ENCODE measurements at regions not wholly inside any gene's neighbourhood (a gene's known extent, or its start where the extent isn't known, plus 50 kb on each side); places are given as distances from the start of the nearest gene placed in this dataset.

- H3K56ac ChIP-seq (ENCODE audit: extremely low read depth, insufficient read depth, low read length), result no peak overlapping the region
- no peak overlapping the region for H3K18ac ChIP-seq (ENCODE audit: low read depth, low read length)
- H2BK120ac ChIP-seq (ENCODE audit: low read depth, low read length), result no peak overlapping the region
- POLR2A ChIA-PET (ENCODE audit: unreplicated experiment), result no interaction called here
- H4K5ac ChIP-seq (ENCODE audit: low read depth, low read length), result no peak overlapping the region
- H2BK20ac ChIP-seq (ENCODE audit: low read depth, low read length), result no peak overlapping the region
- intact Hi-C loops (cut with micrococcal nuclease), result no loop called here
- DNase-seq (no peak), ATAC-seq (ENCODE audit: low read depth) (no peak)
- H3K27ac ChIP-seq (ENCODE audit: insufficient read depth, low read length), result no peak overlapping the region
- no peak overlapping the region for H4K91ac ChIP-seq (ENCODE audit: insufficient read depth, low read depth, low read length)
- H3K27me3 ChIP-seq (ENCODE audit: control insufficient read depth, insufficient read depth, low read length), result peaks cover 3% of the 10 kb centered on the region; the same call in 1 of the 2 replicates
- no peak overlapping the region for H3K4me2 ChIP-seq (ENCODE audit: low read depth, low read length)
- WGBS, 2 experiments (ENCODE audit: extremely low coverage in 2 of 2, insufficient read length in 1 of 2), result no CpG with 5 or more reads among the region's 13 CpGs
- H2BK15ac ChIP-seq (ENCODE audit: low read depth, low read length), result no peak overlapping the region
- H2AK5ac ChIP-seq (ENCODE audit: low read depth, low read length), result no peak overlapping the region
- H3K23ac ChIP-seq (ENCODE audit: low read depth, low read length), result no peak overlapping the region
- no peak overlapping the region for H3K4ac ChIP-seq (ENCODE audit: low read depth, low read length)
- no peak overlapping the region for H2BK5ac ChIP-seq (ENCODE audit: low read depth, low read length, poor library complexity, severe bottlenecking)
- no peak overlapping the region for H3K9ac ChIP-seq (ENCODE audit: low read depth, low read length)
- H2AFZ ChIP-seq (replicated peaks; ENCODE audit: low read length, poor library complexity), result no peak overlapping the region
- CTCF ChIA-PET, result no interaction called here
- H3K4me1 ChIP-seq (ENCODE audit: control insufficient read depth, insufficient read depth, low read length), result no peaks in the 10 kb centered on the region
- BruUV-seq (replicated peaks), result no TSS peak
- H3K4me3 ChIP-seq (ENCODE audit: insufficient read depth, low read depth, low read length), result no peak overlapping the region
- H3K36me3 ChIP-seq (ENCODE audit: control insufficient read depth, insufficient read depth, low read length), result no peaks in the 10 kb centered on the region
- in situ Hi-C loops (cut with MboI; ENCODE audit: low sequenced_read_pairs), result no loop called here
- no peaks in the 10 kb centered on the region for H3K9me3 ChIP-seq (ENCODE audit: control insufficient read depth, insufficient read depth, low read length)
- no peaks in the 10 kb centered on the region for H4K20me1 ChIP-seq (ENCODE audit: insufficient read depth, low read length)
- no peaks in the 10 kb centered on the region for H3K9me1 ChIP-seq (ENCODE audit: insufficient read depth, low read length)
- TF ChIP-seq POLR2A (IDR thresholded peaks at IDR 0.05; ENCODE audit: low read depth, low read length) (no peak), CEBPB (IDR thresholded peaks at IDR 0.05; ENCODE audit: low read depth, low read length) (no peak), CHD1 (IDR thresholded peaks at IDR 0.05; ENCODE audit: low read depth, low read length) (no peak), MXI1 (IDR thresholded peaks at IDR 0.05; ENCODE audit: borderline replicate concordance, low read depth, low read length) (no peak), RAD21 (IDR thresholded peaks at IDR 0.05; ENCODE audit: low read length) (no peak), FOS (IDR thresholded peaks at IDR 0.05; ENCODE audit: low read depth, low read length) (no peak), MAZ (IDR thresholded peaks at IDR 0.05; ENCODE audit: borderline replicate concordance, low read depth, low read length) (no peak), BHLHE40 (IDR thresholded peaks at IDR 0.05; ENCODE audit: low read depth, low read length) (no peak), RCOR1 (IDR thresholded peaks at IDR 0.05; ENCODE audit: insufficient replicate concordance, low read length) (no peak), RFX5 (IDR thresholded peaks at IDR 0.05; ENCODE audit: low read depth, low read length) (no peak)
- TF ChIP-seq, protein P1, sequence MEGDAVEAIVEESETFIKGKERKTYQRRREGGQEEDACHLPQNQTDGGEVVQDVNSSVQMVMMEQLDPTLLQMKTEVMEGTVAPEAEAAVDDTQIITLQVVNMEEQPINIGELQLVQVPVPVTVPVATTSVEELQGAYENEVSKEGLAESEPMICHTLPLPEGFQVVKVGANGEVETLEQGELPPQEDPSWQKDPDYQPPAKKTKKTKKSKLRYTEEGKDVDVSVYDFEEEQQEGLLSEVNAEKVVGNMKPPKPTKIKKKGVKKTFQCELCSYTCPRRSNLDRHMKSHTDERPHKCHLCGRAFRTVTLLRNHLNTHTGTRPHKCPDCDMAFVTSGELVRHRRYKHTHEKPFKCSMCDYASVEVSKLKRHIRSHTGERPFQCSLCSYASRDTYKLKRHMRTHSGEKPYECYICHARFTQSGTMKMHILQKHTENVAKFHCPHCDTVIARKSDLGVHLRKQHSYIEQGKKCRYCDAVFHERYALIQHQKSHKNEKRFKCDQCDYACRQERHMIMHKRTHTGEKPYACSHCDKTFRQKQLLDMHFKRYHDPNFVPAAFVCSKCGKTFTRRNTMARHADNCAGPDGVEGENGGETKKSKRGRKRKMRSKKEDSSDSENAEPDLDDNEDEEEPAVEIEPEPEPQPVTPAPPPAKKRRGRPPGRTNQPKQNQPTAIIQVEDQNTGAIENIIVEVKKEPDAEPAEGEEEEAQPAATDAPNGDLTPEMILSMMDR (conservative IDR thresholded peaks at IDR 0.05; ENCODE audit: low read depth, low read length), result no peak
- TF ChIP-seq, protein P2, sequence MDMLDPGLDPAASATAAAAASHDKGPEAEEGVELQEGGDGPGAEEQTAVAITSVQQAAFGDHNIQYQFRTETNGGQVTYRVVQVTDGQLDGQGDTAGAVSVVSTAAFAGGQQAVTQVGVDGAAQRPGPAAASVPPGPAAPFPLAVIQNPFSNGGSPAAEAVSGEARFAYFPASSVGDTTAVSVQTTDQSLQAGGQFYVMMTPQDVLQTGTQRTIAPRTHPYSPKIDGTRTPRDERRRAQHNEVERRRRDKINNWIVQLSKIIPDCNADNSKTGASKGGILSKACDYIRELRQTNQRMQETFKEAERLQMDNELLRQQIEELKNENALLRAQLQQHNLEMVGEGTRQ (IDR thresholded peaks at IDR 0.05; ENCODE audit: low read depth, low read length), result no peak
- no peak overlapping the region for H3K14ac ChIP-seq (replicated peaks; ENCODE audit: low read depth, low read length)
- dilution Hi-C loops (cut with HindIII; ENCODE audit: low sequenced_read_pairs, unreplicated experiment), result no loop called here
- H2AK9ac ChIP-seq (replicated peaks; ENCODE audit: low read depth, low read length, poor library complexity), result no peak overlapping the region
- H3K79me1 ChIP-seq (ENCODE audit: low read depth in 1 of 2, low read length in 2 of 2), result no peaks in the 10 kb centered on the region
- H4K8ac ChIP-seq (ENCODE audit: low read depth in 2 of 2, low read length in 2 of 2), result no peak overlapping the region
Observed at GRCh38 chr4:24637173-24637572, 52.8 kb upstream of the DHX15 start.

Data from IMR-90 (cell line).